GM19397 (cell line): ENCODE measurements at regions not wholly inside any gene's neighbourhood (a gene's known extent, or its start where the extent isn't known, plus 50 kb on each side); places are given as distances from the start of the nearest gene placed in this dataset.
A peak's percentile ranks its signal among the peaks of the same experiment; 100 is the strongest.

Experiments
- ATAC-seq: cut with Tn5 transposase; IDR thresholded peaks from one replicate; pipeline ENCODE4 v1.9.1; 2021; ENCODE audit warnings: mild to moderate bottlenecking, moderate library complexity; ENCODE audit not compliant: unreplicated experiment

DNA sequence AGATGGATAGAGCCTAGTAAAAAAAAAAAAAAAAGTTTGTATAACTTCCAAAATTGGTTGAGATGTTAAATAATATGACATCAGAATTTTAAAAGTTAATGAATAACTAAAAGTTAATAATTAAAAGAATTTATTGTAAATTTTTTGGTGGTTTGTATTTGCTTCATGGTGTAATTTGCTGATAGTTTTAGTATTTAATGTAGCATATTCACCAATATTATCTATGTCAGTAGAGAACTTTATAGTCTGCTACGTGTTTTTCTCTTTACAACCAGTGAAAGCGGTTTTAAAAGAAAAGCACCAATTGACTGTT, 51.8 kb upstream of the STEAP4 start:
- no peak for ATAC-seq

DNA sequence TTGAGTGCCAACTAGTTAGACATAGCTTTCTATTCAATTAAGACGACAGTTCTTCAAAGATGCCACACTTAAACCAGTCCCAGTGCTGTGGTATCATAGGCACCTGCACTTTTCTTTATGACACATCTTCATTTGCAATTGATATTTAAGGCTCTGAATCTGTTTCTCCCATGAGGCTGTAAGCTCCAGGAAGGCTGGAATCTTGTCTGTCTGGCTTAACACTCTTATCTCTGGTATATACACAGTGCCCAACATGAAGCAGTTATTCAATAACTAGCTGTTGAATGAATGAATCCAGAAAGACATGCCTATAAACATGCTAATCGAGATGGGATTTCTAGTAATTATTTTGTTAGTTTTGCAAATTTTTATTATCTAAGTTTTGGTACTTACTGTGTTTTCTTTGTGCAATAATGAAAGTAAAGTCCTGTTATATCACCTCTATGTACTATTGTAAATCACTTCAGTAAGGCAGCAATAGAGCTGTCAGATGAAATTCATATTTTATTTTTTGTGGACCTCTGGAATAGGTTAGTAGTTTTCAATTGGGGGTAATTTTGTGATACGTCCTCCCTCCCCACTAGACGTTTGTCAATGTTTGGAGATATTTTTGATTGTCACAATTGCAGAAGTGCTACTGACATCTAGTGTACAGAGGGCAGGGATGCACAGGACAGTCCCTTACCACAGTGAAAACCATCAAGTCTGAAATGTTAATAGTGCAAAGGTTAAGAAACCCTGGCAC, 51.3 kb upstream of the STEAP4 start:
- ATAC-seq, result peak; percentile 78

DNA sequence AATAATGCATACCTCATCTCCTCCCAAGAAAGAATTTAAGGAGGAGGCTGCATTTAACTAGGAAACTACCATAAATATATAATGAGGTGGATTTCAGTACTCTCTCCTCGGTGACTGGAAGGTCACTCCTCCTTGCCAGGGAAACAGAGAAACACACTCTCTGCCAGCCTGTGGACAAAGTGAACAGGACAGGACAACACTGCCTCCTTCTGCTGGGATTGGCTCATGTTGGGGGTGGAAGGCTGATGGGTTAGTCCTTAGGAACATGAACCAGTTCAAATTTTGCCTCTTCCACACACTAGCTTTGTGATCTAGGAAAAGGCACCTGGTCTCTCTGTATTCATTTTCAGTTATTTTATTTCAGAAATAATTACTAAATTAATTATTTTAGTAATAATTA, 50.6 kb upstream of the STEAP4 start:
- no peak for ATAC-seq
